Activated naive CD8-positive, alpha-beta T cell (primary cell): ENCODE measurements at regions not wholly inside any gene's neighbourhood (a gene's known extent, or its start where the extent isn't known, plus 50 kb on each side); places are given as distances from the start of the nearest gene placed in this dataset.
"Not testable (repeated sequence)": the region's sequence is repeated elsewhere in the genome, so short reads cannot be mapped to it uniquely, and the experiment has no call there.

ENCODE experiments used
- H3K27ac Mint-ChIP-seq: one replicate; pipeline ENCODE4 v1.8.0; 2021; ENCODE audit warnings: mixed read lengths
- H3K27me3 Mint-ChIP-seq: one replicate; pipeline ENCODE4 v1.8.0; 2021; ENCODE audit warnings: mixed read lengths
- H3K36me3 Mint-ChIP-seq: one replicate; pipeline ENCODE4 v1.8.0; 2021; ENCODE audit warnings: mixed read lengths
- H3K4me1 Mint-ChIP-seq: one replicate; pipeline ENCODE4 v1.8.0; 2021; ENCODE audit warnings: low read depth, mixed read lengths
- H3K4me3 Mint-ChIP-seq: one replicate; pipeline ENCODE4 v1.8.0; 2021; ENCODE audit warnings: mild to moderate bottlenecking, mixed read lengths
- H3K9me3 Mint-ChIP-seq: one replicate; pipeline ENCODE4 v1.8.0; 2021; ENCODE audit warnings: low read depth, mixed read lengths

DNA sequence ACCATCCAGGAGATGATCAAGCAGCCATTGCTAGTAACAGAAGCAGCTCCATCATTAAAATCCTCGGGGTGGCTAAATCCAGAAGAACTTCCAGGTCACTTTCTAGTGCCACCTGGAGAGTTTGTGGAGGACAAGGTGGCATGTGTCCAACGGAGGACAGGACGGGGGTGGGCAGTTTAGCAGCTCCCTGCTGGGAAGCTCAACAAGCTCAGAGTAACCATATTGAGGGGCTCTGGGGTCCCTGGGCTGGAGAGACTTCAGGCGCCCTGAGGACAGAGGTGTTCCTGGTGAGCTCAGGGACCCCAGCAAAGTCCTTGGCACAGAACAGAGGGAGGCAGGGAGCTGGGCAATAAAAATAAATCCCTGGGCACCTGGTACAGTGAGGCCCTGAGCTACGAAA is 140.0 kb upstream of the FHL2 start:
- Mint-ChIP-seq H3K27me3 (no peaks in the 10 kb centered on the region), H3K4me1 (no peaks in the 10 kb centered on the region), H3K36me3 (no peaks in the 10 kb centered on the region), H3K4me3 (no peak overlapping the region), H3K27ac (no peak overlapping the region), H3K9me3 (no peaks in the 10 kb centered on the region)

DNA sequence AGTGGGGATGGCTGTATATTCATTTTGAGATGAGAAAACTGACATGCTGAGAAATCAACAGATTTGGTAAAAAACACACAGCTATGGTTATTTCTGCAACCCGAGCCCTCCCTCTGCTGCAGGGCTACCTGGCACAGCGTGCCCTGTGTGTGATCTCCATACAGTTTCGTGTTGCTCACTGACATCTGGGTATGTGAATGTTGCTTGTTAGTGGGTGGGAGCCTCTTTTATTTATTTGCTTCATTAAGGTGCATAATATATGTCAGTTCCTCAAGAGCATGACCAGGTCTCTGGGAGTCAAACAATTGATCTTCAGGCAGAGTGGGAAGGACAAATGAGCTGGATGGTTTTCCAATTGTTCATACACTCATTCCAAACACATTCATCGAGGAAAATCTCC is 139.1 kb upstream of the FHL2 start:
- no peaks in the 10 kb centered on the region for H3K36me3 Mint-ChIP-seq
- H3K4me1 Mint-ChIP-seq, result no peaks in the 10 kb centered on the region
- H3K4me3 Mint-ChIP-seq, result no peak overlapping the region
- no peaks in the 10 kb centered on the region for H3K27me3 Mint-ChIP-seq
- H3K9me3 Mint-ChIP-seq, result no peaks in the 10 kb centered on the region
- H3K27ac Mint-ChIP-seq, result no peak overlapping the region

DNA sequence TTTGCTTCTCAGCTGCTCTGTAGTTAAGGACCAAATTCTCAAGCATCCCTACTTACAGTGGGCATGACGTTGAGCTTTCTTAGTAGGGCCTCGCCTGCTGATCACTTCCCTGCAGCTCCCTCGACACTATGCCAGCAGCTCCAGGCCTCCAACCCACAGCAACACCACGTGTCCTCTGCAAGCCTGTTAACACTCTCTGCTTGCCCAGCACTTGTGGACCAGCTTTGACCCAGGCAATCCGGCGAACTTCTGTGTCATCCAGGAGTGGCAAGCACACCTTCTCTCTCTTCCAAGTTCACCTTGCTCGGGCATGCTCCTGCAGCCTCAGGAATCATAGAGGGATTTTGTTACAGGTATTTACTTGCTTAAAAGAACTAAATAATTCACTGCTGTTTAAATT is 138.6 kb upstream of the FHL2 start:
- no peaks in the 10 kb centered on the region for H3K27me3 Mint-ChIP-seq
- H3K4me3 Mint-ChIP-seq, result no peak overlapping the region
- H3K9me3 Mint-ChIP-seq, result no peaks in the 10 kb centered on the region
- H3K4me1 Mint-ChIP-seq, result no peaks in the 10 kb centered on the region
- H3K36me3 Mint-ChIP-seq, result no peaks in the 10 kb centered on the region
- H3K27ac Mint-ChIP-seq, result no peak overlapping the region

DNA sequence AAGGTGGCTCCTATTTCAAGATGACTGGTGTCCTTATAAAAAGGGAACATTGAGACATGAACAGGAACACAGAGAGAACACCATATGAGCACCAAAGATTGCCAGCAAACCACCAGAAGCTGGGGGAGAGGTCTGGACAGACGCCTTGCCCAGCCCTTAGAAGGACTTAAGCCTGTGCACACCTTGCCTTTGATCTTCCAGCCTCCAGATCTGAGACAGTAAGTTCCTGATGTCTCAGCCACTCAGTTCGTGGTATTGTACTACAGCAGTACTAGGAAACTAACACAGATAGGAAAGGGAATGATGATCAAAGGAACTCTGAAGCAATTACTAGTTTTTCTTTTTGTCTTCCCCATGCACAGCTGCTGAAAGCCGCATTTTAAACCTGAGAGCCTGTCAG is 137.3 kb upstream of the FHL2 start:
- H3K9me3 Mint-ChIP-seq, result no peaks in the 10 kb centered on the region
- H3K27me3 Mint-ChIP-seq, result no peaks in the 10 kb centered on the region
- no peak overlapping the region for H3K4me3 Mint-ChIP-seq
- no peaks in the 10 kb centered on the region for H3K4me1 Mint-ChIP-seq
- H3K27ac Mint-ChIP-seq, result no peak overlapping the region
- no peaks in the 10 kb centered on the region for H3K36me3 Mint-ChIP-seq

DNA sequence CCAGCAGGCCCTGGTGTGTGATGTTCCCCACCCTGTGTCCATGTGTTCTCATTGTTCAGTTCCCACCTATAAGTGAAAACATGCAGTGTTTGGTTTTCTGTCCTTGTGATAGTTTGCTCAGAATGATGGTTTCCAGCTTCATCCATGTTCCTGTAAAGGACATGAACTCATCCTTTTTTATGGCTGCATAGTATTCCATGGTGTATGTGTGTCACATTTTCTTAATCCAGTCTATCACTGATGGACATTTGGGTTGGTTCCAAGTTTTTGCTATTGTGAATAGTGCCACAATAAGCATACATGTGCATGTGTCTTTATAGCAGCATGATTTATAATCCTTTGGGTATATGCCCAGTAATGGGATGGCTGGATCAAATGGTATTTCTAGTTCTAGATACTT is 130.4 kb upstream of the FHL2 start:
- H3K9me3 Mint-ChIP-seq, H3K4me1 Mint-ChIP-seq, H3K36me3 Mint-ChIP-seq, H3K4me3 Mint-ChIP-seq, H3K27ac Mint-ChIP-seq, H3K27me3 Mint-ChIP-seq: not testable (repeated sequence)

DNA sequence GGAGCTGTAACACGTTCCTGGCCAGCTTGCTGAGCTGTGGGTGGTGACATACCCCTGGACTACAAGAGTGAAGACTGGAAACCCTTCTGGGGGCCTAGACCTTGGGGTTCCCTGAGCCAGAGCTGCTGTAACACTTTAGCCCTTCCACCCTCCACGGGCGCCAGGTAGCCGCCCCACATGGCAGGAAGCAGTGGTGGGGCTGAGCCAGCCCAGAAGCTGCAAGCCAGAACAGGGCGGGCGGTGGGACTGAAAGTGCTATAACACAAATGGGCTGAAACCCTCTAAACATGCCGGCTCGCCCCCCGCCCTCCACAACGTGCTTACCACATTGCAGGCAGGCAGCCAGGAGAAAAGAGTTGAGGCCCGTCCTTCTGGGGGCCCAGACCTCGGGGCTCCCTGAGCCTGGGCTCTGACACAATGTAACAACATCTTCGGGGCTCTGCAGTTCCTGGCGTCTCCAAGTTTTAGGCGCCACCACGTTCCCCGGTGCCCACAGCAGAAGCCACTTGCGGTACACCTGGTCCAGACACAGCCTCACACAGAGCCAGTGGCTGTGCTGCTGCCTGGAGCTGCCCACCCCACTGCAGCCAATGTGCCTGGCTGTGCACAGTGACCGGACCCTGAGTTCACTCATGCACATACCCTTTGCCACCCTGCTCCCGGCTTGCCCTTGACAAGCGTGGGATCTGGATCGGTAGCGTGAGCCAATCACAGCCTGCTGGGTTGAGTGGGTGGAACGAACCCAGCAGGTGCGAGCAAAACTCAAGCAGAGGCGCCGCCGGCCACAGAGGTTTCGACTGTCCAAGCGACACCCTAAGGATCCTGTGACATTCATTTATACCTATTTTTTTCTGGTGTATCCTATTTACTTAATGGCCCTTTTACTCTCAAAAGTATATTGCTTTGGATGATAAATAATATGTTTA is 127.4 kb upstream of the FHL2 start:
- Mint-ChIP-seq H3K36me3 (no peaks in the 10 kb centered on the region), H3K27ac (no peak overlapping the region)

DNA sequence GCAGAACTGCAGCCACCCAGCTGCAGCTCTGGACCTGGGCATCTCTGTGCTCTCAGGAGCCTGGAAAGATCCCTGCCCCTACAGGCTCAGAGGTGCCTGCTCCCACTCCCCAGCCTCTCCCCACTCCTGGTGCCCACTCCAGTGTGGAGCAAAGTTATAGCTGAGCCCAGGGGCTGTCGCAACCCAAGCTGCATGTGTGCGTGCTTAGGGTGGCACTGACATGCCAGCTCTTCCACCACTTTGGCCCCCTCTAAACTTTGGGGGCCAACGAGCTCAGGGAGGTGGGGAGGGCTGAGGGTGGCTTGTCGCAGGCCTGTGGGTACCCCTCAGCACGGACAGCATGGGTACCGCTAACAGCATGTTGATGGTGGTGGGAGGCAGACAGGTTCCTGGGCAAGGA is 126.3 kb upstream of the FHL2 start:
- H3K9me3 Mint-ChIP-seq, result no peaks in the 10 kb centered on the region
- no peaks in the 10 kb centered on the region for H3K4me1 Mint-ChIP-seq
- H3K4me3 Mint-ChIP-seq, result no peak overlapping the region
- peaks cover 1% of the 10 kb centered on the region for H3K27me3 Mint-ChIP-seq
- H3K36me3 Mint-ChIP-seq, result no peaks in the 10 kb centered on the region
- no peak overlapping the region for H3K27ac Mint-ChIP-seq

More for the DNA sequence above, 127.4 kb upstream of the FHL2 start:
- H3K4me1 Mint-ChIP-seq, result no peaks in the 10 kb centered on the region
- H3K4me3 Mint-ChIP-seq, result no peak overlapping the region
- no peaks in the 10 kb centered on the region for H3K9me3 Mint-ChIP-seq
- H3K27me3 Mint-ChIP-seq, result no peaks in the 10 kb centered on the region

DNA sequence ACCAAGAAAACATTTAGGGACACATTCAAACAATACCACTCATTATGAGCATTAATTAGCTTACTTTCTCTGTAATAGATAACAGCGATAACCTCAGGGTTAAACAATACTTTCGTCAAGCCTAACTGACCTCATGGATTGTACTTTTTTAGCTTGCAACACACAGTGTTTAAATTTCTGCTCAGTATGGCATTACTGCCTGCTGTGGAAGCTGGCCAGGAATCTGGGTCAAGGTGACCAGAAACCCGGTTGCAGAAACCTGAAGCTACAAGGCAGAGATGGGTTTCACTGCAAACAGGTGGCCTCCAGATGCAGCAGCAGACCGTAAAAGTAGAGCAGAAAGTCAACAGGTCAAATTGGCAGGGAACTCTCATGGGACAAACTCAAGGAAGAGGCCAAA is 123.8 kb upstream of the FHL2 start:
- H3K27ac Mint-ChIP-seq, result no peak overlapping the region
- H3K4me1 Mint-ChIP-seq, result no peaks in the 10 kb centered on the region
- peaks cover 1% of the 10 kb centered on the region for H3K27me3 Mint-ChIP-seq
- no peaks in the 10 kb centered on the region for H3K9me3 Mint-ChIP-seq
- H3K4me3 Mint-ChIP-seq, result no peak overlapping the region
- H3K36me3 Mint-ChIP-seq, result no peaks in the 10 kb centered on the region

DNA sequence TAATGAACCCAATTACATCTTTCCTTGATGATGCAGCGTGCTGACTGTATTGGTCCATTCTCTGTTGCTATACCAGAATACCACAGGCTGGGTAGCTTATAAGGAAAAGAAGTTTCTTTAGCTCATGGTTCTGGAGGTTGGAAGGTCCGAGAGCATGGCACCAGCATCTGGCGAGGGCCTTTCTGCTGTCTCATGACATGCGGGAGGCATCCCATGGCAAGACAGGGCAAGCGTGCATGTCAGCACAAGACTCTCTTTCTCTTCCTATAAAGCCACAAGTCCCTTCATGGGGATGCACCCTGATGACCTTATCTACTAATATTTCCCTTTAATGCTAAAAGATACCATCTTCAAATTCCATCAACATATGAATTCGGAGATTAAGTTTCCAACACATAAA is 122.8 kb upstream of the FHL2 start:
- H3K36me3 Mint-ChIP-seq, result no peaks in the 10 kb centered on the region
- no peak overlapping the region for H3K27ac Mint-ChIP-seq
- no peaks in the 10 kb centered on the region for H3K4me1 Mint-ChIP-seq
- peaks cover 1% of the 10 kb centered on the region for H3K27me3 Mint-ChIP-seq
- H3K4me3 Mint-ChIP-seq, result no peak overlapping the region
- H3K9me3 Mint-ChIP-seq, result no peaks in the 10 kb centered on the region

DNA sequence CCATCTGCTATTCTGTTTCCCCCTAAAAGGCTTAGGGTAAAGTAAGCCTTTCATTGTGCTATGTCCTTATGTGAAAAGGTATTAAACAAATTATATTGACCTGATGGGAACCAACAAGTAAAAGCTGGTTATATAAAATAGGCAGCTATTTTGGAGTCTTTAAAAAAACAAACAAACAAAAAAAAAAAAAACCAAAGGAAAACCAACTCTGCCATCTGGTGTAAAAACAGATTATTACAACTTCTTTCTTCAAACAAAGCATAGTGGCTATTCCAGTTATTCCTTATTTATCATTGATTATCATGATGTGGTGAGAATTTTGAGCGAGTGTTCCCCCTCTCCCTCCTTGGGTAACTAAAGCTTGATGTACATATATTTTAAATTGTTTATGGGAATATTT is 122.3 kb upstream of the FHL2 start:
- Mint-ChIP-seq H3K4me1 (no peaks in the 10 kb centered on the region), H3K27me3 (peaks cover 1% of the 10 kb centered on the region), H3K27ac (no peak overlapping the region), H3K36me3 (no peaks in the 10 kb centered on the region), H3K4me3 (no peak overlapping the region), H3K9me3 (no peaks in the 10 kb centered on the region)

DNA sequence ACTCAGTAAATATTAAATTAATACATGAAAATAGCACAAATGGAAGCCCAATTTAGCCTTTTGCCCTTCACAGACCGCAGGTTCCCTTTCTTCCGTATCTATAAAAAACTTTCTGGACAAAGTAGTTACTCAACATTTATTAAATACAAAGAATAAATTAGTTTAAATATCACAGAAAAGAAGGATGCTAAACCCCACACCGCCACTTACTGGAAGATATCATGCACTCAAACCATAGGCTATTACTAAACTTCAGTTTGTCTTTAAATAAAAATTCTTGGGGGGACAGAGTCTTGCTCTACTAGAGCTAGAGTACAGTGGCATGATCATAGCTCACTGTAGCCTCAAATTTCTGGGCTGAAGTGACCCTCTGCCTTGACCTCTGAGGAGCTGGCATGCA is 120.7 kb upstream of the FHL2 start:
- peaks cover 1% of the 10 kb centered on the region for H3K27me3 Mint-ChIP-seq
- H3K27ac Mint-ChIP-seq, result no peak overlapping the region
- no peaks in the 10 kb centered on the region for H3K4me1 Mint-ChIP-seq
- H3K36me3 Mint-ChIP-seq, result no peaks in the 10 kb centered on the region
- no peak overlapping the region for H3K4me3 Mint-ChIP-seq
- H3K9me3 Mint-ChIP-seq, result no peaks in the 10 kb centered on the region

DNA sequence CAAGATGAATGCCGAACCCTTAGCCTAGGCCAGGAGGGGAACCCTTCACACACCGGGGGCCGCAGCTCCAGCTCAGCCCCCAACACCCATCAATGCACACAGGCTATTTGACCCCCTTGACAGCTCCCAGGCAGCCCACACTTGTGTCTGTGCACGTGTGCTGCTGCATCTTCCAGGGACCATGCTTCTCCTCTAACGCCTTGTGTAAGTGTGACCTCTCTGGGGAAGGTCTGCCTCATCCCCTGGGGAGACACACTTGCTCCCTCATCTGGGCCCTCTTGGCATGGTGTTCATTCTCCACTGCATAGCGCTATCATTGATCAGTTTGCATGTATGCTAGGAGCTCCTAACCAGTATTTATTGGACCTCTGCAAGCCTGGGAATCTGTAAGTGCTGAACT is 120.0 kb upstream of the FHL2 start:
- Mint-ChIP-seq H3K9me3 (no peaks in the 10 kb centered on the region), H3K27me3 (peaks cover 1% of the 10 kb centered on the region), H3K36me3 (no peaks in the 10 kb centered on the region), H3K4me3 (no peak overlapping the region), H3K27ac (no peak overlapping the region), H3K4me1 (no peaks in the 10 kb centered on the region)

DNA sequence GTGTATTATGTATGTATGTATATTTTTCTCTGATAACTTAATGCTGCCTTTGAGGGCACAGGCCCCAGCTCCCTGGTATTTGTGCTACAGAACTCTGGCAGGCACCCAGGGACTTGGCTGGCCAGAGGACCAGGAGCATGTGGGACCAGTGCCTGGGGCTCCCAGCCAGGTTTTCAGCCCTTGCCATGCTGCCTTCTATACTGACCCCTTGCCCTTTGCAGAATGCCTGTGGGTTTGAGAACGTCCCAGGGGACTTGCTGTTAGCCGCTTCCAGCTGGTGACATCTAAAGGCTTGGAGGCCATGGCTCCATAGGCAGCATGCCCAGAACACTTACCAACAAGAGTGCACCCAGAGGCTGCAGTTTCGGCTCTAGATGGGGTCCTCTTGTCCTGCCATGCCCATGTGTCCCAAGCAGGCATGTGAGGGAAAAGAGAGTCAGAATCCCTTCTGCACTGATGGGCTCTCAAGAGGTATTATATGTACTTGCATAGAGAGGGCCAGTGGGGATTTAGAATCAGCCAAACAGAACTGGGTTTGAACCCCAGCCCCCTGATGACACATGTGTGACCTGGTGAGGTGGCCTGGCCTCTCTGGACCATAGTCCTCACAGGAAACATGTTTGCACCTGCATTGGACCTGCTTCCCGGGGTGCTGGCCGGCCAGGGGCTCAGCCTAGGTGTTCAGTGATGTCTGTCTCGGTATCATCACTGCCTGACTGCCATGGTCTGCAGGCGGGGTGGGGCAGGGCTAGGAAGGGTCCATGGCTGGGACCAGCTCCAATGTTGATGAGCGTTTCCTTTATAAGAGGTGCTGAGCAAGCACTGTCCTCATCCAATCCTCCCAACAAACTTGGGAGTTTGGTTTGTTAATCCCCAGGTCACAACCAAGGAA is 119.2 kb upstream of the FHL2 start:
- Mint-ChIP-seq H3K27me3 (peaks cover 1% of the 10 kb centered on the region), H3K4me1 (no peaks in the 10 kb centered on the region), H3K9me3 (no peaks in the 10 kb centered on the region), H3K4me3 (no peak overlapping the region), H3K27ac (no peak overlapping the region), H3K36me3 (no peaks in the 10 kb centered on the region)

DNA sequence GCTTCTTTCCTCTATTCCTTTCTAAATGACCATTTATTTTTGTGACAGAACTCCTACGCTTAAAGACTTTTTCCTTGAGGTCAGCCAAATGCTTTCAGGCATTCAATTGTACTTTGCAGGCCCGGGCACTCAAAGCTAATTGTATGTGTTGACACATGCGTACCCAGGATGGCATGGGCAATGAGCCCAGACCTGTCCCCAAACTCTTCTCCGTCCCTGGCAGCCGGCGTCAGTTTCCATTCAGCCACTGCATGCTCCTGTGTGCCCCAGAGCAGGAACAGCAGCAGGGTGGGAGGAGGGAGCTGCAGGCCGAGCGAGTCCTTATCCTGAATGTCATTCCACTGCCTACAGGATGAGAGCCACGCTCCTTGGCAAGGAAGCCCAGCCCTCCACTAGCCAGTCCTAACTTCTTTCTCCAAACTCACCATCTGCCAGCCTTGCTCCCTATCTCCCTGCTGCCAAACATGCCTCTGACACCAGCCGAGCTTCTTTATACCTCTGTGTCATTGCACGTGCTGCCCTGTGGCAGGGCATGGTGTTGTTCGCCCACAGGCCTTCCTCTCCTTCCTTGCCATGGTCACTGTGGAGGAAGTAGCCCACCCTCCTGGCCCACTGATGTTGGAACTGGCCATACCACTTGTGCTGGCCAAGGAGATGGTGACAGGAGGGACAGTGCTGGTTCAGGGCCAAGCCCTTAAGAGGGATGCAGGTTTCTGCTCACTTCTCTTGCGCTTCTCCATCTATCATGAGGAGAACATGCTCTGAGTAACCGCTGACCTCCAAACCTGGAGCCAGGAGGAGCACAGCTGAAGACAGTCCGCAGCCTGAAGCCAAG is 116.9 kb upstream of the FHL2 start:
- no peak overlapping the region for H3K27ac Mint-ChIP-seq
- peaks cover 4% of the 10 kb centered on the region for H3K27me3 Mint-ChIP-seq
- H3K36me3 Mint-ChIP-seq, result no peaks in the 10 kb centered on the region
- no peaks in the 10 kb centered on the region for H3K9me3 Mint-ChIP-seq
- no peak overlapping the region for H3K4me3 Mint-ChIP-seq
- H3K4me1 Mint-ChIP-seq, result no peaks in the 10 kb centered on the region

DNA sequence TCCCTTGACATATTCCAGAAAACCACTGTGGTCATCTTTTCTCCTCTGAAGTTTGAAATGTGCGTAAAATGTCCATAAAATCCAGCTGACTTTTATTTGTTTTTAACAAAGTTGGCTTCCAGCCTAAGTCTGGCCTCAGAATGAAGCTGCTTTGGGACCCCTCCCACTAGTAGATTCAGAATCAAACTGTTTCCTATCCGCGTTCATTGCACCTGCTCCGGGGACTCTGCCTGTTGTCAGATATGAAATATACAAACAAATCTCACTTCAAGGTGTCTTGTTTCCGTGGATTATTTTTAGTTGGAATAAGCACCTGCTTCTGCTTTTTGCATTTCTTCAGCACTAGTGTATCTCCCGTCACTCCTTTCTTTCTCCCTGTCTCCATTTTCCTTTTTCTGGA is 115.7 kb upstream of the FHL2 start:
- H3K9me3 Mint-ChIP-seq, result no peaks in the 10 kb centered on the region
- H3K27me3 Mint-ChIP-seq, result peaks cover 3% of the 10 kb centered on the region
- H3K27ac Mint-ChIP-seq, result no peak overlapping the region
- no peaks in the 10 kb centered on the region for H3K36me3 Mint-ChIP-seq
- no peak overlapping the region for H3K4me3 Mint-ChIP-seq
- no peaks in the 10 kb centered on the region for H3K4me1 Mint-ChIP-seq
